MM.1S (cell line): ENCODE measurements at regions not wholly inside any gene's neighbourhood (a gene's known extent, or its start where the extent isn't known, plus 50 kb on each side); places are given as distances from the start of the nearest gene placed in this dataset.

Experiments used
- DNase-seq: peaks from one replicate; pipeline ENCODE4 v3.0.0-alpha.2; 2015
- H2AFZ ChIP-seq: fragments of 300-600 bp; sonication (generic); 2 replicates; pipeline ENCODE4 v1.6.0; 2016; ENCODE audit warnings: antibody characterized with exemption, low read length
- H3F3A ChIP-seq: fragments of 300-600 bp; sonication (generic); 2 replicates; pipeline ENCODE4 v1.6.1; 2016; ENCODE audit warnings: mild to moderate bottlenecking, antibody characterized with exemption, low read length, moderate library complexity, mixed read lengths; ENCODE audit not compliant: insufficient read depth
- H3K27ac ChIP-seq: fragments of 300-600 bp; sonication (generic); 2 replicates; pipeline ENCODE4 v1.5.1; 2016; ENCODE audit warnings: mild to moderate bottlenecking, low read length
- H3K27me3 ChIP-seq: fragments of 300-600 bp; sonication (generic); replicated peaks from 2 replicates; pipeline ENCODE4 v1.6.0; 2016; ENCODE audit warnings: low read length; ENCODE audit not compliant: insufficient read depth
- H3K36me3 ChIP-seq: fragments of 300-600 bp; sonication (generic); replicated peaks from 2 replicates; pipeline ENCODE4 v1.6.1; 2016; ENCODE audit warnings: mild to moderate bottlenecking, low read length, mixed read lengths; ENCODE audit not compliant: insufficient read depth
- H3K4me1 ChIP-seq: fragments of 300-600 bp; sonication (generic); 2 replicates; pipeline ENCODE4 v1.6.1; 2016; ENCODE audit warnings: low read length, mixed read lengths
- H3K4me2 ChIP-seq: fragments of 300-600 bp; sonication (generic); 2 replicates; pipeline ENCODE4 v1.6.0; 2016; ENCODE audit warnings: low read depth, low read length
- H3K4me3 ChIP-seq: fragments of 300-600 bp; sonication (generic); 2 replicates; pipeline ENCODE4 v1.5.1; 2016; ENCODE audit warnings: low read length, mixed read lengths
- H3K79me2 ChIP-seq: fragments of 300-600 bp; sonication (generic); 2 replicates; pipeline ENCODE4 v1.6.1; 2016; ENCODE audit warnings: mixed run types, low read length, mixed read lengths
- H3K9ac ChIP-seq: fragments of 300-600 bp; sonication (generic); 2 replicates; pipeline ENCODE4 v1.6.1; 2016; ENCODE audit warnings: low read length, mixed read lengths
- H3K9me2 ChIP-seq: fragments of 300-600 bp; sonication (generic); replicated peaks from 2 replicates; pipeline ENCODE4 v1.6.1; 2016; ENCODE audit warnings: mild to moderate bottlenecking, low read length, mixed read lengths; ENCODE audit not compliant: insufficient read depth
- H3K9me3 ChIP-seq: fragments of 300-600 bp; sonication (generic); replicated peaks from 2 replicates; pipeline ENCODE4 v1.6.1; 2016; ENCODE audit warnings: mild to moderate bottlenecking, low read length, mixed read lengths; ENCODE audit not compliant: insufficient read depth
- H4K20me1 ChIP-seq: fragments of 300-600 bp; sonication (generic); 2 replicates; pipeline ENCODE4 v1.6.1; 2016; ENCODE audit warnings: mild to moderate bottlenecking, low read length, moderate library complexity, mixed read lengths; ENCODE audit not compliant: insufficient read depth
- EZH2 ChIP-seq: fragments of 300-600 bp; sonication (generic); optimal IDR thresholded peaks from 2 replicates; pipeline ENCODE3; 2017; ENCODE audit warnings: low read depth, mild to moderate bottlenecking, antibody characterized with exemption, low read length, mixed read lengths
- EZH2phosphoT487 ChIP-seq: fragments of 300-600 bp; sonication (generic); IDR thresholded peaks from 2 replicates; pipeline ENCODE4 v1.6.1; 2018; ENCODE audit warnings: antibody characterized with exemption, low read length
- TF ChIP-seq, protein P1 (sequence below): fragments of 300-600 bp; sonication (generic); IDR thresholded peaks from 2 replicates; pipeline ENCODE4 v1.5.1; 2016; ENCODE audit warnings: antibody characterized with exemption, low read length, mixed read lengths

DNA sequence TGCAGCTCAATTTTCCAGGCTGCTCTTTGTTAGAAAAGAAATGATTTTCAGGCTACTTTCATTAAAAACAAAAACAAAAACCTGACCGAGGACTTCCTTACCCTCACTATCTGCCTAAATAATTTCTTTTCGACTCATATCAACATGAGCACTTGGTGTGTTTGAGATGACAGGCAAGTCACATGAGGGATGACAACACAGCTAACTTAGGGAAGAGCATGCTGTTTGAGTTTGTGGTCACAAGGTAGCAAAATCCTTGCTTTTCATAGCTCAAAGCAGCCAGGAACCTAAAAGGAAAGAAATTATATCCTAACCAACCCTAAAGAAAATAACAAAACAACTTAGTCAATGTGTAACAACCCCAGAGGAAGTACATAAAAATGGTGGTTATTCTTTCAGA lies 459.5 kb downstream of the KIF16B start:
- H3K4me3 ChIP-seq = no peak overlapping the region
- no peaks in the 10 kb centered on the region for H3K27me3 ChIP-seq
- no peak overlapping the region for H3K4me2 ChIP-seq
- no peak for DNase-seq
- no peak overlapping the region for H3K27ac ChIP-seq
- no peak overlapping the region for H2AFZ ChIP-seq
- no peaks in the 10 kb centered on the region for H3F3A ChIP-seq
- TF ChIP-seq, protein P1, sequence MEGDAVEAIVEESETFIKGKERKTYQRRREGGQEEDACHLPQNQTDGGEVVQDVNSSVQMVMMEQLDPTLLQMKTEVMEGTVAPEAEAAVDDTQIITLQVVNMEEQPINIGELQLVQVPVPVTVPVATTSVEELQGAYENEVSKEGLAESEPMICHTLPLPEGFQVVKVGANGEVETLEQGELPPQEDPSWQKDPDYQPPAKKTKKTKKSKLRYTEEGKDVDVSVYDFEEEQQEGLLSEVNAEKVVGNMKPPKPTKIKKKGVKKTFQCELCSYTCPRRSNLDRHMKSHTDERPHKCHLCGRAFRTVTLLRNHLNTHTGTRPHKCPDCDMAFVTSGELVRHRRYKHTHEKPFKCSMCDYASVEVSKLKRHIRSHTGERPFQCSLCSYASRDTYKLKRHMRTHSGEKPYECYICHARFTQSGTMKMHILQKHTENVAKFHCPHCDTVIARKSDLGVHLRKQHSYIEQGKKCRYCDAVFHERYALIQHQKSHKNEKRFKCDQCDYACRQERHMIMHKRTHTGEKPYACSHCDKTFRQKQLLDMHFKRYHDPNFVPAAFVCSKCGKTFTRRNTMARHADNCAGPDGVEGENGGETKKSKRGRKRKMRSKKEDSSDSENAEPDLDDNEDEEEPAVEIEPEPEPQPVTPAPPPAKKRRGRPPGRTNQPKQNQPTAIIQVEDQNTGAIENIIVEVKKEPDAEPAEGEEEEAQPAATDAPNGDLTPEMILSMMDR = no peak
- TF ChIP-seq EZH2phosphoT487 = no peak
- TF ChIP-seq EZH2 = no peak
- no peaks in the 10 kb centered on the region for H4K20me1 ChIP-seq
- H3K79me2 ChIP-seq = no peaks in the 10 kb centered on the region
- no peaks in the 10 kb centered on the region for H3K9me3 ChIP-seq
- no peaks in the 10 kb centered on the region for H3K9me2 ChIP-seq
- H3K36me3 ChIP-seq = no peaks in the 10 kb centered on the region
- no peak overlapping the region for H3K9ac ChIP-seq
- H3K4me1 ChIP-seq = no peaks in the 10 kb centered on the region

DNA sequence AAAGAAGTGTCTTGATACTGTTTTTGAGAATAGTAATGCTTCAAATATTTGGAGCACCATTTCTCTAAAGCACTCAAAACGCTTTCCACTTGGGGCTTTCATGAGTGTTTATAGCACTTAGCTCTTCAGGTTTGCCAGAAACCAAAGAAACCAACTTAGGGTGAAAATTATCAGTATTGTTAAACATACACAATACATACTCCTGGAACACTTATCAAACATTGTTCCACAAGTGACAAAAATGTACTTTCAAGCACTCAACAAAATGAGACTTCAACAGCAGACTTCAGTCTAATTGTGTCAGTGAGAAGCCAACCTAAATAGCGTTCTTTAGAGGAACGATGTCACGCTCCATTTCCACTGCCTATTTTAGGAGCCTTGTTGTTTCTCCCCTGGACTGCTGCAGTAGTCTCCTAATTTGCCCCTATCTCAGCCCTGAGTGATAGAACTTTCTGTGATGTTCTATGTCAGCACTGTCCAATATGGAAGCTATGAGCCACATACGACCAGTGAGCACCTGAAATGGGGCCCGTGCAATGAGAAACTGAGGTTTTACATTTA lies 461.3 kb downstream of the KIF16B start:
- no peak overlapping the region for H2AFZ ChIP-seq

DNA sequence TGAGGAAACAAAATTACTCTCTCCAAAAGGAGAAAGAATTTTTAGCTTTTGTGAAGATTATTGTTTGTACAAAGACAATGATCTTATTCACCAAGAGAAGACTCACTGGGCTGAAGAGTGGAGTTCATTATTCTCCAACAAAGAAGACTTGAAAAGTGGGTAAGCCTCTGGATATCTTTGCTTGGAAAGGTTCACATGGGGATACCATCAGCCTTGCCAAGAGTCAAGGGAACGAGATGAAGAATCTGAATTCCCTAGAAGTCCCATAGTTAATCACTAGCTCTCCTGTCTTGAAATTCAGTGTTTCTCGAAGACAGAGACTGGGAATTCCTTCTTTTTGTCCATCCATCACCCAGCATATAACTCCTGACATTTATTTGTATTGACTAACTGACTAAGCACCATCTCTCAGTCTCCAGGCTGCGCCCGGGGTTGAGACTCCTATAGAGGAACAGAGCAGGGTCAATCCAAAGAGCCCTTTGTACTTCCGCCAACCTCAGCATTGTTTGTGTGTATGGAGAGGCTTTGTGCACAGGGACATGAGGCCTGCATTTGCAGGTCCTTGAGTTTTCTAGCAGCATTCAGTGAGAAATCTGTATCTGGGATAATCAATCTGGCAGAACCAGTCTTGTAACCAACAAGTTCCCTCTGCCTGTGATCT lies 461.9 kb downstream of the KIF16B start:
- H3F3A ChIP-seq = no peaks in the 10 kb centered on the region
- no peaks in the 10 kb centered on the region for H3K79me2 ChIP-seq
- H3K27me3 ChIP-seq = no peaks in the 10 kb centered on the region
- no peak overlapping the region for H3K9ac ChIP-seq
- TF ChIP-seq EZH2 (no peak), EZH2phosphoT487 (no peak)
- TF ChIP-seq, protein P1 = no peak
- no peak for DNase-seq
- no peaks in the 10 kb centered on the region for H4K20me1 ChIP-seq
- H3K9me2 ChIP-seq = no peaks in the 10 kb centered on the region
- no peak overlapping the region for H3K27ac ChIP-seq
- no peak overlapping the region for H3K4me3 ChIP-seq
- H2AFZ ChIP-seq = no peak overlapping the region
- no peaks in the 10 kb centered on the region for H3K36me3 ChIP-seq
- no peak overlapping the region for H3K4me2 ChIP-seq
- no peaks in the 10 kb centered on the region for H3K4me1 ChIP-seq
- H3K9me3 ChIP-seq = no peaks in the 10 kb centered on the region

More for the DNA sequence above, 461.3 kb downstream of the KIF16B start:
- Histone ChIP-seq H3K79me2 (no peaks in the 10 kb centered on the region), H3K4me3 (no peak overlapping the region), H3K36me3 (no peaks in the 10 kb centered on the region), H3K9me2 (no peaks in the 10 kb centered on the region), H3F3A (no peaks in the 10 kb centered on the region), H3K27ac (no peak overlapping the region), H4K20me1 (no peaks in the 10 kb centered on the region), H3K4me1 (no peaks in the 10 kb centered on the region), H3K9me3 (no peaks in the 10 kb centered on the region), H3K9ac (no peak overlapping the region), H3K27me3 (no peaks in the 10 kb centered on the region), H3K4me2 (no peak overlapping the region)
- DNase-seq = no peak
- no peak for TF ChIP-seq EZH2phosphoT487
- TF ChIP-seq EZH2 = no peak
- TF ChIP-seq, protein P1 = no peak
